H9 (cell line): ENCODE measurements at regions not wholly inside any gene's neighbourhood (a gene's known extent, or its start where the extent isn't known, plus 50 kb on each side); places are given as distances from the start of the nearest gene placed in this dataset.

Experiments used
- DNase-seq: peaks from one replicate; pipeline ENCODE4 v3.0.0-alpha.2; 2017
- H2AFZ ChIP-seq: one replicate; pipeline ENCODE4 v1.6.1; 2013; ENCODE audit warnings: mild to moderate bottlenecking, low read length, control low read depth, moderate library complexity
- H2AK5ac ChIP-seq: 2 replicates; pipeline ENCODE4 v1.6.1; 2013; ENCODE audit warnings: low read length, control low read depth, mixed read lengths; ENCODE audit not compliant: insufficient read length
- H2BK120ac ChIP-seq: one replicate; pipeline ENCODE4 v1.6.1; 2013; ENCODE audit warnings: low read depth, mild to moderate bottlenecking, low read length, control low read depth, inconsistent platforms; ENCODE audit not compliant: poor library complexity, severe bottlenecking
- H2BK12ac ChIP-seq: 2 replicates; pipeline ENCODE4 v1.6.1; 2013; ENCODE audit warnings: low read length, control low read depth, mixed read lengths, low read depth; ENCODE audit not compliant: insufficient read length
- H2BK15ac ChIP-seq: 2 replicates; pipeline ENCODE4 v1.6.1; 2013; ENCODE audit warnings: low read depth, low read length, control low read depth
- H2BK20ac ChIP-seq: one replicate; pipeline ENCODE4 v1.6.1; 2013; ENCODE audit warnings: low read depth, mild to moderate bottlenecking, low read length, control low read depth, inconsistent platforms; ENCODE audit not compliant: poor library complexity, severe bottlenecking
- H2BK5ac ChIP-seq: 2 replicates; pipeline ENCODE4 v1.6.1; 2013; ENCODE audit warnings: low read length, control low read depth, mixed read lengths; ENCODE audit not compliant: insufficient read length
- H3K14ac ChIP-seq: 2 replicates; pipeline ENCODE4 v1.6.1; 2013; ENCODE audit warnings: low read length, control low read depth; ENCODE audit not compliant: insufficient read depth
- H3K18ac ChIP-seq: 2 replicates; pipeline ENCODE4 v1.6.1; 2013; ENCODE audit warnings: low read depth, mild to moderate bottlenecking, mixed read lengths, low read length, control low read depth; ENCODE audit not compliant: insufficient read length
- H3K23ac ChIP-seq: 2 replicates; pipeline ENCODE4 v1.6.1; 2013; ENCODE audit warnings: low read length, control low read depth, mixed read lengths, low read depth; ENCODE audit not compliant: insufficient read length
- H3K23me2 ChIP-seq: 2 replicates; pipeline ENCODE4 v1.6.1; 2013; ENCODE audit warnings: low read depth, mild to moderate bottlenecking, mixed read lengths, low read length, control low read depth; ENCODE audit not compliant: insufficient read length, poor library complexity, severe bottlenecking
- H3K27ac ChIP-seq: 2 replicates; pipeline ENCODE4 v1.5.1; 2013; ENCODE audit warnings: low read length, control low read depth, mixed read lengths, low read depth; ENCODE audit not compliant: insufficient read length
- H3K27me3 ChIP-seq: 2 replicates; pipeline ENCODE4 v1.6.1; 2013; ENCODE audit warnings: low read length, control low read depth, inconsistent platforms; ENCODE audit not compliant: insufficient read depth
- H3K4ac ChIP-seq: 2 replicates; pipeline ENCODE4 v1.6.1; 2013; ENCODE audit warnings: low read depth, mild to moderate bottlenecking, control low read depth, inconsistent platforms, low read length, moderate library complexity
- H3K4me1 ChIP-seq: 2 replicates; pipeline ENCODE4 v1.6.1; 2013; ENCODE audit warnings: low read length, control low read depth, inconsistent platforms; ENCODE audit not compliant: insufficient read depth
- H3K4me2 ChIP-seq: 2 replicates; pipeline ENCODE4 v1.6.1; 2013; ENCODE audit warnings: low read length, control low read depth, mixed read lengths; ENCODE audit not compliant: insufficient read length, insufficient read depth
- H3K56ac ChIP-seq: 2 replicates; pipeline ENCODE4 v1.6.1; 2013; ENCODE audit warnings: low read depth, mild to moderate bottlenecking, mixed read lengths, low read length, control low read depth; ENCODE audit not compliant: insufficient read length
- H3K79me1 ChIP-seq: 2 replicates; pipeline ENCODE4 v1.6.1; 2013; ENCODE audit warnings: low read depth, mild to moderate bottlenecking, moderate library complexity, low read length, control low read depth, inconsistent platforms; ENCODE audit not compliant: insufficient read depth, poor library complexity, severe bottlenecking
- H3K79me2 ChIP-seq: 2 replicates; pipeline ENCODE4 v1.6.1; 2013; ENCODE audit warnings: low read length, control low read depth, inconsistent platforms; ENCODE audit not compliant: insufficient read depth
- H3K9ac ChIP-seq: 2 replicates; pipeline ENCODE4 v1.6.1; 2013; ENCODE audit warnings: low read length, control low read depth, mixed read lengths; ENCODE audit not compliant: insufficient read length; ENCODE audit errors: extremely low read depth
- H3K9me3 ChIP-seq: one replicate; pipeline ENCODE4 v1.6.1; 2013; ENCODE audit warnings: low read depth, low read length, inconsistent platforms; ENCODE audit not compliant: control insufficient read depth
- H3T11ph ChIP-seq: one replicate; pipeline ENCODE4 v1.6.1; 2013; ENCODE audit warnings: mild to moderate bottlenecking, low read length, control low read depth, inconsistent platforms
- H4K20me1 ChIP-seq: one replicate; pipeline ENCODE4 v1.6.1; 2013; ENCODE audit not compliant: control insufficient read depth, insufficient read length, insufficient read depth
- H4K5ac ChIP-seq: 2 replicates; pipeline ENCODE4 v1.6.1; 2013; ENCODE audit warnings: low read depth, mild to moderate bottlenecking, mixed read lengths, low read length, control low read depth; ENCODE audit not compliant: insufficient read length
- H4K8ac ChIP-seq: replicated peaks from 2 replicates; pipeline ENCODE4 v1.6.1; 2013; ENCODE audit warnings: low read length, control low read depth, mixed read lengths, low read depth; ENCODE audit not compliant: insufficient read length
- H4K91ac ChIP-seq: 2 replicates; pipeline ENCODE4 v1.6.1; 2013; ENCODE audit warnings: low read depth, mild to moderate bottlenecking, moderate library complexity, mixed read lengths, low read length, control low read depth; ENCODE audit not compliant: insufficient read length
- H3K27ac Mint-ChIP-seq, 3 experiments: 2 replicates in 2 of 3; 3 replicates in 1 of 3; pipeline ENCODE4 v1.8.0; 2020 to 2021; ENCODE audit warnings: mixed read lengths in 3 of 3, mild to moderate bottlenecking in 1 of 3, moderate library complexity in 1 of 3
- H3K27me3 Mint-ChIP-seq: 2 replicates; pipeline ENCODE4 v1.8.0; 2021; ENCODE audit warnings: low read depth, mild to moderate bottlenecking, moderate library complexity, mixed read lengths
- H3K36me3 Mint-ChIP-seq, 3 experiments: 2 replicates in 2 of 3; 3 replicates in 1 of 3; pipeline ENCODE4 v1.8.0; 2020 to 2021; ENCODE audit warnings: low read depth in 3 of 3, mixed read lengths in 3 of 3; ENCODE audit not compliant: insufficient read depth in 1 of 3
- H3K4me1 Mint-ChIP-seq, 2 experiments: 2 replicates each; pipeline ENCODE4 v1.8.0; 2020; ENCODE audit warnings: mixed read lengths in 2 of 2
- H3K4me3 Mint-ChIP-seq, 2 experiments: 2 replicates in 1 of 2; 3 replicates in 1 of 2; pipeline ENCODE4 v1.8.0; 2020 to 2021; ENCODE audit warnings: mild to moderate bottlenecking in 2 of 2, mixed read lengths in 2 of 2, moderate library complexity in 1 of 2
- H3K9me3 Mint-ChIP-seq, 2 experiments: 2 replicates in 1 of 2; 3 replicates in 1 of 2; pipeline ENCODE4 v1.8.0; 2020; ENCODE audit warnings: mild to moderate bottlenecking in 2 of 2, mixed read lengths in 2 of 2, moderate library complexity in 1 of 2
- CTCF ChIP-seq: fragments of 200-600 bp; sonication (generic); conservative IDR thresholded peaks from 3 replicates; pipeline ENCODE4 v1.8.0; 2021; ENCODE audit warnings: antibody characterized with exemption, mild to moderate bottlenecking
- WGBS: extraction: QIAGEN DNeasy Blood & Tissue Kit; methylation state at CpG from one replicate; pipeline ENCODE4 v1.1.7; 2013; ENCODE audit warnings: missing lambda C conversion rate, low lambda C conversion rate, mixed read lengths; ENCODE audit not compliant: insufficient read length; ENCODE audit errors: extremely low coverage; 5-methylcytosine and 5-hydroxymethylcytosine counted together

GRCh38 chr14:96999654-97000155 is 202.5 kb downstream of the VRK1 start:
- 0 out of 7 replicates have a peak overlapping the region, but pooled peaks of 1 of the 3 experiments have one; percentile 37 for H3K27ac Mint-ChIP-seq
- DNase-seq: no peak
- no peak overlapping the region for H3K18ac ChIP-seq
- H2BK12ac ChIP-seq: no peak overlapping the region
- no peak overlapping the region for H3K23ac ChIP-seq
- no peaks in the 10 kb centered on the region for H3K27me3 Mint-ChIP-seq
- H4K5ac ChIP-seq: no peak overlapping the region
- TF ChIP-seq CTCF: no peak
- no peak overlapping the region for H2AK5ac ChIP-seq
- H4K8ac ChIP-seq: no peak overlapping the region
- no peak overlapping the region for H2AFZ ChIP-seq
- no peak overlapping the region; the same call in 1 of the 2 replicates for H3K14ac ChIP-seq
- no peak overlapping the region for H3K56ac ChIP-seq
- no peaks in the 10 kb centered on the region for H3K79me2 ChIP-seq
- WGBS: no CpG with 5 or more reads among the region's 1 CpG
- no peak overlapping the region for H3K4me3 Mint-ChIP-seq
- H3K9me3 ChIP-seq: no peaks in the 10 kb centered on the region
- H3K4me2 ChIP-seq: no peak overlapping the region
- H4K91ac ChIP-seq: peak overlapping the region; percentile 53
- H4K20me1 ChIP-seq: no peaks in the 10 kb centered on the region
- no peaks in the 10 kb centered on the region for H3K27me3 ChIP-seq
- H3K79me1 ChIP-seq: no peaks in the 10 kb centered on the region
- H3K27ac ChIP-seq: no peak overlapping the region
- H2BK20ac ChIP-seq: no peak overlapping the region
- H2BK5ac ChIP-seq: no peak overlapping the region
- H3T11ph ChIP-seq: no peak overlapping the region
- H3K23me2 ChIP-seq: no peaks in the 10 kb centered on the region
- no peak overlapping the region for H3K4ac ChIP-seq
- no peak overlapping the region for H2BK15ac ChIP-seq
- H2BK120ac ChIP-seq: no peak overlapping the region
- no peaks in the 10 kb centered on the region for H3K36me3 Mint-ChIP-seq
- peaks cover 4 to 7% of the 10 kb centered on the region in 2 experiments; a peak in 2 of 4 replicates for H3K4me1 Mint-ChIP-seq
- no peak overlapping the region for H3K9ac ChIP-seq
- H3K4me1 ChIP-seq: no peaks in the 10 kb centered on the region
- no peaks in the 10 kb centered on the region; a peak in 1 of 5 replicates for H3K9me3 Mint-ChIP-seq
